GM23248 (cell line): ENCODE measurements at regions not wholly inside any gene's neighbourhood (a gene's known extent, or its start where the extent isn't known, plus 50 kb on each side); places are given as distances from the start of the nearest gene placed in this dataset.

Experiments
- DNase-seq: peaks from one replicate; pipeline ENCODE4 v3.0.0-alpha.2; 2015
- H2AFZ ChIP-seq: fragments of 200-600 bp; sonication (generic); 2 replicates; pipeline ENCODE4 v1.6.1; 2016; ENCODE audit warnings: antibody characterized with exemption
- H3F3A ChIP-seq: fragments of 200-600 bp; sonication (generic); 2 replicates; pipeline ENCODE4 v1.6.1; 2016; ENCODE audit warnings: mild to moderate bottlenecking, antibody characterized with exemption, mixed run types; ENCODE audit not compliant: insufficient read depth
- H3K27ac ChIP-seq: fragments of 200-600 bp; sonication (generic); 2 replicates; pipeline ENCODE4 v1.5.1; 2016; ENCODE audit warnings: mild to moderate bottlenecking
- H3K27me3 ChIP-seq: fragments of 200-600 bp; sonication (generic); replicated peaks from 2 replicates; pipeline ENCODE4 v1.6.1; 2016; ENCODE audit warnings: mild to moderate bottlenecking; ENCODE audit not compliant: insufficient read depth
- H3K36me3 ChIP-seq: fragments of 200-600 bp; sonication (generic); 2 replicates; pipeline ENCODE4 v1.6.1; 2016; ENCODE audit warnings: low read depth, mild to moderate bottlenecking
- H3K4me1 ChIP-seq: fragments of 200-600 bp; sonication (generic); 2 replicates; pipeline ENCODE4 v1.6.1; 2016; ENCODE audit warnings: mild to moderate bottlenecking; ENCODE audit not compliant: insufficient read depth
- H3K4me2 ChIP-seq: fragments of 200-600 bp; sonication (generic); one replicate; pipeline ENCODE4 v1.6.1; 2016; ENCODE audit warnings: mild to moderate bottlenecking; ENCODE audit not compliant: unreplicated experiment
- H3K4me3 ChIP-seq: fragments of 200-600 bp; sonication (generic); 2 replicates; pipeline ENCODE4 v1.5.1; 2016; ENCODE audit warnings: mild to moderate bottlenecking
- H3K79me2 ChIP-seq: fragments of 200-600 bp; sonication (generic); 2 replicates; pipeline ENCODE4 v1.6.1; 2016; ENCODE audit warnings: mild to moderate bottlenecking; ENCODE audit not compliant: insufficient read depth
- H3K9ac ChIP-seq: fragments of 200-600 bp; sonication (generic); 2 replicates; pipeline ENCODE4 v1.6.1; 2016; ENCODE audit warnings: mild to moderate bottlenecking
- H3K9me2 ChIP-seq: fragments of 200-600 bp; sonication (generic); 2 replicates; pipeline ENCODE4 v1.6.1; 2016; ENCODE audit warnings: mixed run types, mild to moderate bottlenecking, moderate library complexity; ENCODE audit not compliant: insufficient read depth
- H3K9me3 ChIP-seq: fragments of 200-600 bp; sonication (generic); one replicate; pipeline ENCODE4 v1.6.1; 2017; ENCODE audit warnings: low read depth
- H4K20me1 ChIP-seq: fragments of 200-600 bp; sonication (generic); 2 replicates; pipeline ENCODE4 v1.6.0; 2016; ENCODE audit not compliant: insufficient read depth
- EZH2 ChIP-seq: fragments of 200-600 bp; sonication (generic); IDR thresholded peaks from 2 replicates; pipeline ENCODE4 v1.6.1; 2018; ENCODE audit warnings: antibody characterized with exemption, mild to moderate bottlenecking; ENCODE audit not compliant: insufficient read depth, poor library complexity, severe bottlenecking
- EZH2phosphoT487 ChIP-seq: fragments of 200-600 bp; sonication (generic); IDR thresholded peaks from 2 replicates; pipeline ENCODE4 v1.6.1; 2018; ENCODE audit warnings: antibody characterized with exemption, moderate library complexity, mild to moderate bottlenecking, low read depth; ENCODE audit not compliant: insufficient read depth
- WGBS, 2 experiments: methylation state at CpG; one replicate each; pipeline ENCODE4 v1.1.6; 2015 to 2017; ENCODE audit warnings: low lambda C conversion rate in 2 of 2, low coverage in 1 of 2; ENCODE audit errors: missing lambda C conversion rate in 2 of 2; 5-methylcytosine and 5-hydroxymethylcytosine counted together
- in situ Hi-C: fragments of 300-500 bp; cut with MboI; formaldehyde crosslinking; loops from 2 replicates; pipeline ENCODE4 v1.15.0; 2020

DNA sequence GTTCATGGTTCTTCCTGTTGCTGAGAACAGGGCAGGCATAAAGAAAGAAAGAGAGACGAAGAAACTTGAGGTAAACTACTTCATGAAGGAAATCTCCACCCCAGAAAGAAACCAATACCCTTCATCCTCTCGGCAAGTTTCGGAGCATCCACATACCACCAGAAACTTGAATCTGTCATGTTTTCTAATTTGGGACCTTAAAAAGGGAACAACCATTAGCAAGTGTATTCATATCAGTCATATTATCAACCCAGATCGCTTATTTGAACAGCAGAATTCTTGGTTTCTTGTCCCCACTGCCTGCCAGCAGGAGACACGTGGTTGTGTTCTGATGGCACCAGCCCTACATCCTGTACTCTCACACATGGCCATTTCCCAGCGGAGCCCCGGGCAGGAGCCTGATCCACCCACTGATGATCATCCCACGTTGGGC is 53.2 kb upstream of the FZD7 start:
- no peak for TF ChIP-seq EZH2
- no peak for TF ChIP-seq EZH2phosphoT487
- Histone ChIP-seq H3K4me2 (no peak overlapping the region), H2AFZ (no peak overlapping the region), H3K9me2 (no peaks in the 10 kb centered on the region), H3K4me1 (no peaks in the 10 kb centered on the region), H3K9ac (no peak overlapping the region), H3K4me3 (no peak overlapping the region), H3K79me2 (no peaks in the 10 kb centered on the region), H3K36me3 (no peaks in the 10 kb centered on the region), H3K27me3 (peaks cover 9% of the 10 kb centered on the region), H3K27ac (no peak overlapping the region), H4K20me1 (no peaks in the 10 kb centered on the region), H3K9me3 (no peaks in the 10 kb centered on the region), H3F3A (no peaks in the 10 kb centered on the region)
- in situ Hi-C loops = no loop called here
- WGBS, 2 experiments = 57 to 66% methylated on average over 8 of the region's 8 CpGs
- DNase-seq = no peak

DNA sequence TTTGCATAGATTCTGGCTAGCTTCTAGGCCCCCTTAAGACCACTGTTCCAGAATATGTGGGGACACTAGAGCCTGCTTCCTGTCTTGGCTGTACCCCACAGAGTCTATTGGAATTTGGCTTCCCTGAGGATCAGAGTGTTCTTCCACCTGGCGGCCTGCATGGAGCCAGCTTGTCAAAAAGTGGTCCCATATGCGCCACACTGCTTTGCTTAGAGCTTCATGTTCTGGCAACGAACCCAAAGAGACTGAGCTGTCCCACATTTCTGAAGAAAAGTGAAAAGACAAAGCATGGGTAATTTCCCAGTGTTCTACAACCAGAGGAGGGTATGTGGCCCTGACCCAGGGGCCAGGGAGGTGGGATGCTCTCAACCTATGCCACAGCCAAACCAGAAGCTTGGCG is 52.7 kb upstream of the FZD7 start:
- Histone ChIP-seq H3F3A (no peaks in the 10 kb centered on the region), H3K79me2 (no peaks in the 10 kb centered on the region), H3K27ac (no peak overlapping the region), H3K4me1 (no peaks in the 10 kb centered on the region; the same call in 1 of the 2 replicates), H3K9me3 (no peaks in the 10 kb centered on the region), H2AFZ (no peak overlapping the region), H3K9me2 (no peaks in the 10 kb centered on the region), H4K20me1 (no peaks in the 10 kb centered on the region), H3K4me2 (no peak overlapping the region), H3K36me3 (no peaks in the 10 kb centered on the region), H3K4me3 (no peak overlapping the region), H3K9ac (no peak overlapping the region), H3K27me3 (peaks cover 7% of the 10 kb centered on the region)
- WGBS, 2 experiments = 77 to 86% methylated on average over 4 of the region's 4 CpGs
- in situ Hi-C loops = no loop called here
- no peak for DNase-seq
- TF ChIP-seq EZH2 = no peak
- TF ChIP-seq EZH2phosphoT487 = no peak

- 56 to 57% methylated on average over 2 of the region's 2 CpGs for WGBS, 2 experiments
- Histone ChIP-seq H3K79me2 (no peaks in the 10 kb centered on the region), H2AFZ (no peak overlapping the region), H3K4me3 (no peak overlapping the region), H3K36me3 (no peaks in the 10 kb centered on the region), H3K9ac (no peak overlapping the region), H3K4me1 (no peaks in the 10 kb centered on the region; the same call in 1 of the 2 replicates), H3K9me2 (no peaks in the 10 kb centered on the region), H3F3A (no peaks in the 10 kb centered on the region), H3K9me3 (no peaks in the 10 kb centered on the region), H3K27me3 (peaks cover 5% of the 10 kb centered on the region), H4K20me1 (no peaks in the 10 kb centered on the region), H3K27ac (no peak overlapping the region), H3K4me2 (no peak overlapping the region)
- TF ChIP-seq EZH2phosphoT487 (no peak), EZH2 (no peak)
- in situ Hi-C loops = no loop called here
- DNase-seq = no peak
These were observed 50.5 kb upstream of the FZD7 start for GRCh38 chr2:201983174-201983573.

DNA sequence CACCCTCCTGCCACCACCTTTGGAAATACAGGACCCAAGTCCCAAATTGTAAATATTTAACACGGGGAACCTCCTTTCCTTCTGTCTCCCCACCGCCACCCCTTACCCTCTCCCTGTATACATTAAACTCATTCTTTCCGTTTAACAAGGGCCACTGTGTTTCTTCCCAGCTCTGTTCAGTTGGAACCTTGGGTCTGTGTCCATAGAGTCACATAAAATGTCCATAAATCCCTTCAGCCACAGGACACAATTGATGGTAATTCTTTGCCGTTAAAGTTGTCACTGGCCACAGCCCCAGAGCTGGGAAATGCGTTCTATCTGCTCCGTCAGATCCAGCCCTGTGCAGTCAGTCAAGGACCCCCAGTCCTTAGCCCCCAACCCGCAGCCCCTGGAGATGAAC is 49.9 kb upstream of the FZD7 start:
- in situ Hi-C loops = no loop called here
- Histone ChIP-seq H3K4me1 (no peaks in the 10 kb centered on the region; the same call in 1 of the 2 replicates), H3F3A (no peaks in the 10 kb centered on the region), H3K9me3 (no peaks in the 10 kb centered on the region), H3K79me2 (no peaks in the 10 kb centered on the region), H2AFZ (no peak overlapping the region), H3K36me3 (no peaks in the 10 kb centered on the region), H3K9me2 (no peaks in the 10 kb centered on the region), H3K27ac (no peak overlapping the region), H3K9ac (no peak overlapping the region), H3K4me2 (no peak overlapping the region), H3K4me3 (no peak overlapping the region), H3K27me3 (no peaks in the 10 kb centered on the region), H4K20me1 (no peaks in the 10 kb centered on the region)
- no peak for DNase-seq
- 87 to 94% methylated on average over 7 of the region's 7 CpGs for WGBS, 2 experiments
- no peak for TF ChIP-seq EZH2phosphoT487
- TF ChIP-seq EZH2 = no peak
